ENCODE measurements at regions not wholly inside any gene's neighbourhood (a gene's known extent, or its start where the extent isn't known, plus 50 kb on each side); places are given as distances from the start of the nearest gene placed in this dataset.

DNA sequence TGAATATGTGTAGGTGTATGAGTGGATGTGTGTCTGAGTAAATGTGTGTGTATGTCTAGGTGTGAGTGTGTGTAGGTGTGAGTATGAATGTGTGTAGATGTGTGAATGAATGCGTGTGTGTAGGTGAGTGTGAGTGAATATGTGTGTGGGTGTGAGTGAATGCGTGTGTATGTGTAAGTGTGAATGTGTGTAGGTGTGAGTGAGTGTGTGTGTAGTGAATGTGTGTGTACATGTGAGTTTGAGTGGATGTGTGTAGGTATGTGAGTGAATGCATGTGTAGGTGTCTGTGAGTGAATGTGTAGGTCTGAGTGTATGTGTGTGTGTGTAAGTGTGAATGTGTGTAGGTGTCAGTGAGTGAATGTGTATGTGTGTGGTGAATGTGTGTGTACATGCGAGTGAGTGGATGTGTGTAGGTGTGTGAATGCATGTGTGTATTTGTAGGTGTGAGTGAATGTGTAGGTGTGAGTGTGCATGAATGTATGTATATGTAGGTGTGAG, 201.0 kb upstream of the ZNF536 start:
- CTCF ChIA-PET = no interaction called here
- Mint-ChIP-seq H3K27ac (no peak overlapping the region), H3K4me3 (no peak overlapping the region), H3K9me3 (no peaks in the 10 kb centered on the region), H3K27me3 (no peaks in the 10 kb centered on the region), H3K36me3 (ENCODE audit: low read depth) (no peaks in the 10 kb centered on the region), H3K4me1 (no peaks in the 10 kb centered on the region)
- POLR2A ChIA-PET = no interaction called here
- no peak for DNase-seq

- H3K4me3 Mint-ChIP-seq = no peak overlapping the region
- no peaks in the 10 kb centered on the region for H3K27me3 Mint-ChIP-seq
- H3K36me3 Mint-ChIP-seq (ENCODE audit: low read depth) = no peaks in the 10 kb centered on the region
- H3K4me1 Mint-ChIP-seq = no peaks in the 10 kb centered on the region
- DNase-seq = no peak
- POLR2A ChIA-PET = no interaction called here
- no peaks in the 10 kb centered on the region for H3K9me3 Mint-ChIP-seq
- no peak overlapping the region for H3K27ac Mint-ChIP-seq
- CTCF ChIA-PET = no interaction called here
These were observed 200.2 kb upstream of the ZNF536 start for GRCh38 chr19:30171795-30172612.

DNA sequence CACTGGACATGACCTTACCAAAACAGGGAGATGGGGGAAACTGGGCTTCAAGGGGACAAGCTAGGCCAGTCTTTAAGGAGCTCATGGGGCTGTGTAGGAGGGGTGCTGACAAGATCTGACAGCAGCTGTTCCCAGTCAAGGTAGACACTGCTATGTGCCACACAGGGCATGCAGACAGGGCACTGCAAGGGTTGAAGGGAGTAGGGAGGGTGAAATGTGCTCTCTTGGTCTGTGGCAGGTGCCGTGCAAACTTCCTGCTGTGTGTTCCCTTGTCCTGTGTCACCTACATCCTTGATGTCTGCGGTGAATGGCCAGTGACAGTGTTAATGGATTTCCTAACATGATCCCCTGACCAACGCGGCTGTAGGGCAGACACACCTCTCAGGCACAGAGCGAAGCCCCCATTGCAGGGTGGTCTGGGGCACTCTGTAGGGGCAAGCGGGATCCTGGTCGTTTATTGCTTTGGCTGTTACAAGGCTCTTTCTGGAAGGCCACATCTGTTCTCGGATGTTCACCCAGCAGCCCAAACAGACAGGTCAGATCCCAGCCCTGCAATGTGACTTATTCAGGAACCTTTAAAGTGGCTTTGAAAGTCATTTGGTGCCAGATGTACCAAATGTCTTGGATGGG, 199.5 kb upstream of the ZNF536 start:
- no peaks in the 10 kb centered on the region for H3K4me1 Mint-ChIP-seq
- no peak for DNase-seq
- H3K9me3 Mint-ChIP-seq = no peaks in the 10 kb centered on the region
- POLR2A ChIA-PET = no interaction called here
- no peak overlapping the region for H3K4me3 Mint-ChIP-seq
- no peaks in the 10 kb centered on the region for H3K27me3 Mint-ChIP-seq
- H3K36me3 Mint-ChIP-seq (ENCODE audit: low read depth) = no peaks in the 10 kb centered on the region
- H3K27ac Mint-ChIP-seq = no peak overlapping the region
- CTCF ChIA-PET = no interaction called here

DNA sequence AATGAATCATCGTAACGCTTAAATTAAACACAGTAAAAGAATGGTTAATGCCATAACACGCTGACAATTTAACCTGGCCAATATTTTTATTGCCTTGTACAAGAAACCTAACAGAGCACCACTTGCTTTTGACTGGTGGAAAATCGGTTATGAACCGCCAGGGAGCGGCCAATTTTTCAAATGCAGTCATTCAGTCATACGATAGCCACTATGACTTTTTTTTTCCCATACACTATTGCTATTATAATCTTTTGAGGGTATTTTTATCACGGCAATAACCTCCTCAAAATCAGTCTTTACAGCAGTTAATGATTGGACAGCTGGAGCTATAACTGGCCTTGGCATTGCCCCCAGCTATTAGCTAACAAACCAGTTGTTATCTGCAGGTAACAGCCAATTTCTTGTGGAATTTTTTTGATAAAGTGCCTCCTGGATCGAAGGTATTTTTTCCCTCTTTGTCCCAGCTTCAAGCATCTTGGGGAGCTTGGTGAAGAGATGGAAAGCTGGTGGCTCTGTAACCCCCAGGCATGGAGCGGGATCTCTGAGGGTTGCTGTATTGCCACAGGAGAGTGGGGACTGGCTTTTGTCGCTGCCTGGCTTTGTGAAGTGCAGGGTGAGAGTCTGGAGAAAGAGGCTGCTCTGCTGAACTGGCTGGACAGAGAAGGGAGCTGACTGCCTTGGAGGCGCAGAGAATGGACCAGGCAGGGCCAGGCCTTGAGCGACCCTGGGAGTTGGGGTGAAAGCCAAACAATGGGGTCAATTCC, 198.4 kb upstream of the ZNF536 start:
- ChIA-PET CTCF (no interaction called here), POLR2A (no interaction called here)
- no peaks in the 10 kb centered on the region for H3K9me3 Mint-ChIP-seq

GRCh38 chr19:30174357-30174645, 197.9 kb upstream of the ZNF536 start:
- DNase-seq = no peak
- POLR2A ChIA-PET = no interaction called here
- CTCF ChIA-PET = no interaction called here
- Mint-ChIP-seq H3K4me3 (no peak overlapping the region), H3K27me3 (no peaks in the 10 kb centered on the region), H3K4me1 (no peaks in the 10 kb centered on the region), H3K36me3 (ENCODE audit: low read depth) (no peaks in the 10 kb centered on the region), H3K9me3 (no peaks in the 10 kb centered on the region), H3K27ac (no peak overlapping the region)

More for the DNA sequence above, 198.4 kb upstream of the ZNF536 start:
- Mint-ChIP-seq H3K36me3 (ENCODE audit: low read depth) (no peaks in the 10 kb centered on the region), H3K4me3 (no peak overlapping the region), H3K4me1 (no peaks in the 10 kb centered on the region), H3K27me3 (no peaks in the 10 kb centered on the region), H3K27ac (no peak overlapping the region)
- DNase-seq = no peak

DNA sequence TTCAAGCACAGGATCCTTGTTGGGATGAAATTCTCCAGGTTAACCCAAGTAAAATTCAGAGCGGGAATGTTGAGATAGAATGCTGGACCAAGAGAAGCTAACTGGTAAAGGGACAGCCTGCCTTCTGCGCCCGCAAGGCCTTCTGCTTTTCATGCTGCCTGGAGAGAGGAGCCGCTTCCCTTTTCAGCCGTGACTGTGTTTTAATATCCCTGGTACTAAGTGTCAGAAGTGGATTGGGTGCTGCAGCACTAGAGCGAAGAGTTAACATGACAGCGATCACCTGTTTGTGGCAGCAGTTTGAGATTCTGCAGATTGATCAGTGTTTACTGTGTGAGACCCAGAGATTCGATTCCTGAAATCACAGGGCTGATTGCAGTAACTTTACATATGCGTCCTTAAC, 197.4 kb upstream of the ZNF536 start:
- no peak overlapping the region for H3K4me3 Mint-ChIP-seq
- no peak overlapping the region for H3K27ac Mint-ChIP-seq
- H3K36me3 Mint-ChIP-seq (ENCODE audit: low read depth) = no peaks in the 10 kb centered on the region
- no peaks in the 10 kb centered on the region for H3K9me3 Mint-ChIP-seq
- H3K27me3 Mint-ChIP-seq = no peaks in the 10 kb centered on the region
- no peaks in the 10 kb centered on the region for H3K4me1 Mint-ChIP-seq
- CTCF ChIA-PET = no interaction called here
- DNase-seq = no peak
- POLR2A ChIA-PET = no interaction called here

DNA sequence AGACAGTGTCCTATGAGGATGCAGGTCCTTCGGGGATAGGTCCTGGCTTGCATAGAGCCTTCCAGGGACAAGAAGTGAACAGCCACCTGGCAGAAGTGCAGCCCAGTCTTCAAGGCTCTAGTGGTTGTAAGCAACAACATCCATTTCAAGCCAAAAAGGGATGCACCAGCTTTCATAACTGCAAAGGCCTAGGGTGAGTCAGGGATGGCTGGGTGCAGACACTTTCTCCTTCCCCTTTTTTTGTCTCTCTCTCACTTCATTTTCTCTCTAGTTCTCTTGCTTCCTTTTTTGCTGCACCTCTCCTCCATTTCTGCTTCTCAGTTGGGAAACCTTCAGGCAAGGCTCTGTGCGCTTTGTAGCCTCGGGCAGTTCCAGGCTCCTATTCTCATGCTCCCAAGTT, 196.2 kb upstream of the ZNF536 start:
- H3K36me3 Mint-ChIP-seq (ENCODE audit: low read depth) = no peaks in the 10 kb centered on the region
- no peaks in the 10 kb centered on the region for H3K4me1 Mint-ChIP-seq
- H3K27ac Mint-ChIP-seq = no peak overlapping the region
- CTCF ChIA-PET = no interaction called here
- no peaks in the 10 kb centered on the region for H3K9me3 Mint-ChIP-seq
- POLR2A ChIA-PET = no interaction called here
- H3K4me3 Mint-ChIP-seq = no peak overlapping the region
- no peak for DNase-seq
- H3K27me3 Mint-ChIP-seq = no peaks in the 10 kb centered on the region

DNA sequence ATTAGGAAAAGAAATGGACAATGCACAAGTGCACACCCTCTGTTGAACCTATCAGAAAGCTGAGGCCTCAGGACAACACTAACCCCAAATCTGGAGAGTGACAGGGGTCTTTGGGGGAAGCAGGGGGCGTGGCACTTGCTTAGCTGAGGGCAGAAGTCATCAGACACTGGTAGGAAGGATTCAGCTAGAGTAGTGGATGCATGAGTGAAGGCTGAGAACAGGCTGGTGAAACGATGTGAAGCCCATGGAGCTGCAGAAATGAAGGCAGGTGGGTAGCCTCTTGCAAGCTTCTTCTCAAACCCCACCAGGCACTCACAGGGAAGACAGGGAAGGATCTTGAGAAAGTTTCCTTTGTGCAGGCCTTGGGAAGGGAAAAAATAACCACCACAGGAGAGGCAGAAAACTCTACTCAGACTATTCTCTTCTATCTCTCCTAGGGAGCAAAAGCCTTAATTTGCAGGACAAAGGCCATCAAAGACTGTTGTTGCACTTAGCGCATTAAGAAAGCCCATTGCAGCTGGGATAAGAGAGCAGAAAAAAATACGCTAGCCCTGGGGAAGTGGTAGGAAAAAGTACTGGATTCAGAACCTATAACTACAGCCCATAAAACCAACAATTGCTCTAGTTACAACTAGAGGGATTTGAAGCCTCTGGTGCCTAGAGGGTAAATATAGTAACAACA, 193.3 kb upstream of the ZNF536 start:
- Mint-ChIP-seq H3K9me3 (peaks cover 8% of the 10 kb centered on the region), H3K27ac (no peak overlapping the region), H3K36me3 (ENCODE audit: low read depth) (no peaks in the 10 kb centered on the region), H3K4me1 (no peaks in the 10 kb centered on the region), H3K4me3 (no peak overlapping the region), H3K27me3 (no peaks in the 10 kb centered on the region)
- CTCF ChIA-PET = no interaction called here
- POLR2A ChIA-PET = no interaction called here
- no peak for DNase-seq

DNA sequence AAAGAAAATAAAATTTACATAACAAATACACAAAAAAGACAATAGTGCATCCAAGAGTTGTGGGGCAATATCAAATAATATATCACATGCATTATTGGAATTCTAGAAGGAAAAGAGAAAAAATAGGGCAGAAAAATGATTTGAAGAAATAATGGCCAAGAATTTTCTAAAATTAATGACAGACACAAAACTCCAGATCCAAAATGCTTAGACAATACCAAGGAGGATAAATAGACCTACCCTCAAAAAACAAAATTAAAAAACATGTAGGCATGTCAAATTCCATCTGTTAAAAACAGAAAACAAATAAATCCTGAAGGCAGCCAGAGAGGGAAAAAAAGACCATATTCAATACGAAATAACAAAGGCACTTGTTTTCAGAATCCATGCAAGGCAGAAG, 191.5 kb upstream of the ZNF536 start:
- CTCF ChIA-PET = no interaction called here
- Mint-ChIP-seq H3K4me1 (no peaks in the 10 kb centered on the region), H3K27me3 (no peaks in the 10 kb centered on the region), H3K9me3 (peaks cover 13% of the 10 kb centered on the region), H3K27ac (no peak overlapping the region), H3K36me3 (ENCODE audit: low read depth) (no peaks in the 10 kb centered on the region), H3K4me3 (no peak overlapping the region)
- no peak for DNase-seq
- POLR2A ChIA-PET = no interaction called here

DNA sequence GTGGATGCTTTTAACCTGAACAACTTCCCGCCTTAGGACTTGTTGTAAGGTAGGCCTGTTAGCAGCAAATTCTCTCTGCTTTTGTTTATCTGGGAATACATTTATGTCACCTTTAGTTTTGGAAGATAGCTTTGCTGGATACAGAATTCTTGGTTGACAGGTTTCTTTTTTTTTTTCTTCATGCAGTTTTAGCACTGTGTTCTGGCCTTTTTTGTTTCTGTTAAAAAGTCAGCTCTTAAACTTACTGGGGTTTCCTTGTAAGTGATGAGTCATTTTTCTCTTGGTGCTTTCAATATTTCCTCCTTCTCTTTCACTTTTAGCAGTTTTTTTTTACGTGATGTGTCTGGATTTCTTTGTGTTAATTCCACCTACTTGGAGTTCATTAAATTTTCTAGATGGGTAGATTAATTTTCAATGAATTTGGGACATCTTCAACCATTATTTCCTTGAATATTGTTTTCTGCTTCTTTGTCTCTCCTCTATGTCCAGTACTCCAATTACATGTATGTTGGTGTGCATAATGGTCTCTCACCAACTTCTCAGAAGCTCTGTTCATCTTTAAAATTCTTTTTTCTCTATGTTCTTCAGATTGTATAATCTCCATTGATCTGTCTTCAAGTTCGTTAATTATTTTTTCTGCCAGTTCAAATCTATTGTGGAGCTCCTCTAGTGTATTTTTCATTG, 188.2 kb upstream of the ZNF536 start:
- ChIA-PET CTCF (no interaction called here), POLR2A (no interaction called here)
- Mint-ChIP-seq H3K4me1 (no peaks in the 10 kb centered on the region), H3K36me3 (ENCODE audit: low read depth) (no peaks in the 10 kb centered on the region), H3K27me3 (peaks cover 2% of the 10 kb centered on the region), H3K27ac (no peak overlapping the region), H3K9me3 (peaks cover 13% of the 10 kb centered on the region), H3K4me3 (no peak overlapping the region)
- DNase-seq = no peak

GRCh38 chr19:30202060-30202600, 170.1 kb upstream of the ZNF536 start:
- no peak overlapping the region for H3K4me3 Mint-ChIP-seq
- CTCF ChIA-PET = no interaction called here
- no peak overlapping the region for H3K27ac Mint-ChIP-seq
- no peak for DNase-seq
- no peaks in the 10 kb centered on the region for H3K36me3 Mint-ChIP-seq (ENCODE audit: low read depth)
- H3K4me1 Mint-ChIP-seq = no peaks in the 10 kb centered on the region
- no peaks in the 10 kb centered on the region for H3K27me3 Mint-ChIP-seq
- POLR2A ChIA-PET = no interaction called here
- no peaks in the 10 kb centered on the region for H3K9me3 Mint-ChIP-seq

DNA sequence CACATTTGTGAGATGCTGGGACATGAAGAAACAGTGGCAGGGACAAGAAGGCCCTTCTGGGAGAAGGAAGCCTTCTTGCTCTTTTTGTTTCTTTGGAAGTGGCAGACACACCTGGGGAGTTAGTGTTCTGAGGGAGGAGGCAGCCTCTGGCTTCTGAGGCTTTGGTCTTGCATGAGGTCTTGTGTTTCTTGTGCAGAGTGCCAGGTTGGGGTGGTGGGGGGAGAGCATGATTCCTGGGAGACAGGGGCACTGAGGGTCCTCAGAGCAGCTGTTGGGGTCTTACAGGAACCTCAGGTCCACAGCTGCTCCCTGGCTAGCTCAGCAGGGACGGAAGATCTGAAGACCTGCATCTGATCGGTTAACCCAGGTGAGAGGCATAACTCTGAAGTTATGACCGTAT, 167.5 kb upstream of the ZNF536 start:
- H3K36me3 Mint-ChIP-seq (ENCODE audit: low read depth) = no peaks in the 10 kb centered on the region
- no peak overlapping the region for H3K4me3 Mint-ChIP-seq
- H3K9me3 Mint-ChIP-seq = no peaks in the 10 kb centered on the region
- no peak for DNase-seq
- POLR2A ChIA-PET = no interaction called here
- CTCF ChIA-PET = interaction anchor here (1.0 kb wide), 1 partner anchor 11 kb away, joined by 4 read pairs; no protein-coding TSS in a partner anchor
- H3K27me3 Mint-ChIP-seq = no peaks in the 10 kb centered on the region
- H3K27ac Mint-ChIP-seq = no peak overlapping the region
- no peaks in the 10 kb centered on the region for H3K4me1 Mint-ChIP-seq

DNA sequence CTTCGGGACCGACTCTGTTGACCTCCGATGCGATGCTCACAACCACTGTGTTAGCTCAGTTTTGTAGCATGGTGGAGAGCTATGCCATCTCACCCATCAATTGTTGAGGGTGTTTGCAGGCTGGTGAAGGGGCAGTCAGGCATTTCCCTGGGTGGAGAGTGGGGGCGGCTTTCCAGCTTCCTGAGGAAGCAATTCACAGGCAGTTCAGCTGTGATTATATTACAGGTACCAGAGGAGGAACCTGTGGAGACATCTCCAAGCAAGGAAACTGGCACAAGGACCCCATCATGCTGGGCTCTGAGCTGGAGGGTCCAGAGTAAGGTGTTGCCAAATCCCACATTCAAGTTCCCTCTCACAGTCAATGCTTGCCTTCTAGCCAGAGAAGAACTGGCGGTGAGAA, 166.0 kb upstream of the ZNF536 start:
- Mint-ChIP-seq H3K9me3 (no peaks in the 10 kb centered on the region), H3K27me3 (no peaks in the 10 kb centered on the region), H3K4me1 (no peaks in the 10 kb centered on the region), H3K36me3 (ENCODE audit: low read depth) (no peaks in the 10 kb centered on the region), H3K27ac (no peak overlapping the region), H3K4me3 (no peak overlapping the region)
- no peak for DNase-seq
- POLR2A ChIA-PET = no interaction called here
- CTCF ChIA-PET = no interaction called here
